Esophagus squamous epithelium (tissue), 5 donors: ENCODE measurements at regions not wholly inside any gene's neighbourhood (a gene's known extent, or its start where the extent isn't known, plus 50 kb on each side); places are given as distances from the start of the nearest gene placed in this dataset.

Experiments used
- DNase-seq: peaks from one replicate; lab custom pipeline; 2025; lab: John Stamatoyannopoulos, UW
- H3K27ac ChIP-seq, 4 donors: fragments of 200-600 bp; sonication (generic); one replicate each; pipeline ENCODE4 v1.5.1; 2016 to 2019; ENCODE audit warnings: mild to moderate bottlenecking in 1 of 4
- H3K27me3 ChIP-seq, 4 donors: fragments of 200-600 bp; sonication (generic); 1 replicate in 3 of 4; 2 replicates in 1 of 4; pipeline versions ENCODE4 v1.5.1 to v1.6.0; 2017 to 2021; ENCODE audit warnings: antibody characterized with exemption in 1 of 4
- H3K36me3 ChIP-seq, 3 donors: fragments of 200-600 bp; sonication (generic); one replicate each; pipeline ENCODE4 v1.5.1; 2016 to 2019
- H3K4me1 ChIP-seq, 3 donors: fragments of 200-600 bp; sonication (generic); one replicate each; pipeline ENCODE4 v1.5.1; 2017 to 2019
- H3K4me3 ChIP-seq, 4 donors: fragments of 200-600 bp; sonication (generic); 1 replicate in 3 of 4; 2 replicates in 1 of 4; pipeline ENCODE4 v1.5.1; 2016 to 2019; ENCODE audit warnings: mild to moderate bottlenecking in 2 of 4, moderate library complexity in 1 of 4
- H3K9me3 ChIP-seq, 3 donors: fragments of 200-600 bp; sonication (generic); one replicate each; pipeline ENCODE4 v1.5.1; 2016 to 2019
- CTCF ChIP-seq, 6 experiments: fragments of 450-650 bp in 4 of 6; fragments of 200-600 bp in 2 of 6; sonication (generic) in 2 of 6; IDR thresholded peaks; one replicate each; pipeline ENCODE4 v1.5.1; 2016 to 2019; ENCODE audit warnings: antibody characterized with exemption in 6 of 6, mild to moderate bottlenecking in 4 of 6, moderate library complexity in 4 of 6
- POLR2A ChIP-seq, 4 donors: fragments of 450-650 bp; IDR thresholded peaks; one replicate each; pipeline ENCODE4 v1.6.1; 2017; ENCODE audit warnings: antibody characterized with exemption in 4 of 4, mild to moderate bottlenecking in 4 of 4, moderate library complexity in 3 of 4
- WGBS, 2 donors: methylation state at CpG; one replicate each; pipeline ENCODE4 v1.1.5; 2018; 5-methylcytosine and 5-hydroxymethylcytosine counted together
- intact Hi-C: fragments of 100-400 bp; cut with DNase I; formaldehyde crosslinking; loops from one replicate; pipeline ENCODE4 v1.15.0; 2022
- donor health status: DM: yes; HTN: yes; CAD: no.

- no peaks in the 10 kb centered on the region for H3K27me3 ChIP-seq
- intact Hi-C loops = no loop called here
- no peaks in the 10 kb centered on the region for H3K36me3 ChIP-seq
- TF ChIP-seq POLR2A (IDR thresholded peaks at IDR 0.05) (no peak), CTCF (IDR thresholded peaks at IDR 0.05) (no peak)
- H3K4me1 ChIP-seq = no peaks in the 10 kb centered on the region
- no peaks in the 10 kb centered on the region for H3K9me3 ChIP-seq
- DNase-seq = no peak
- WGBS, 2 donors = 84 to 85% methylated on average over 6 of the region's 6 CpGs
- no peak overlapping the region for H3K4me3 ChIP-seq
- H3K27ac ChIP-seq = no peak overlapping the region
Measured at GRCh38 chr9:80839821-80840675, 849.3 kb downstream of the TLE1 start.

GRCh38 chr9:80836013-80836412 is 853.3 kb downstream of the TLE1 start:
- intact Hi-C loops = no loop called here
- Histone ChIP-seq H3K4me1 (no peaks in the 10 kb centered on the region), H3K27ac (no peak overlapping the region), H3K9me3 (no peaks in the 10 kb centered on the region), H3K27me3 (no peaks in the 10 kb centered on the region), H3K36me3 (no peaks in the 10 kb centered on the region), H3K4me3 (no peak overlapping the region)
- TF ChIP-seq CTCF (IDR thresholded peaks at IDR 0.05) (no peak), POLR2A (IDR thresholded peaks at IDR 0.05) (no peak)
- no peak for DNase-seq

GRCh38 chr9:80831751-80832150 is 857.6 kb downstream of the TLE1 start:
- no peaks in the 10 kb centered on the region for H3K36me3 ChIP-seq
- DNase-seq = no peak
- no peak for TF ChIP-seq CTCF (IDR thresholded peaks at IDR 0.05)
- no peak for TF ChIP-seq POLR2A (IDR thresholded peaks at IDR 0.05)
- no peak overlapping the region for H3K4me3 ChIP-seq
- no peak overlapping the region for H3K27ac ChIP-seq
- intact Hi-C loops = no loop called here
- no peaks in the 10 kb centered on the region for H3K27me3 ChIP-seq
- H3K9me3 ChIP-seq = no peaks in the 10 kb centered on the region
- H3K4me1 ChIP-seq = no peaks in the 10 kb centered on the region
- 78 to 86% methylated on average over 1 of the region's 1 CpG for WGBS, 2 donors

GRCh38 chr9:80811656-80812055 is 877.7 kb downstream of the TLE1 start:
- H3K27ac ChIP-seq = no peak overlapping the region
- no peaks in the 10 kb centered on the region for H3K9me3 ChIP-seq
- intact Hi-C loops = no loop called here
- H3K4me3 ChIP-seq = no peak overlapping the region
- DNase-seq = no peak
- WGBS, 2 donors = 58 to 78% methylated on average over 2 of the region's 2 CpGs
- H3K36me3 ChIP-seq = no peaks in the 10 kb centered on the region
- TF ChIP-seq CTCF (IDR thresholded peaks at IDR 0.05) (no peak), POLR2A (IDR thresholded peaks at IDR 0.05) (no peak)
- H3K4me1 ChIP-seq = no peaks in the 10 kb centered on the region
- H3K27me3 ChIP-seq = no peaks in the 10 kb centered on the region

- TF ChIP-seq POLR2A (IDR thresholded peaks at IDR 0.05) = no peak
- TF ChIP-seq CTCF (IDR thresholded peaks at IDR 0.05) = no peak
- no peak overlapping the region for H3K4me3 ChIP-seq
- H3K4me1 ChIP-seq = no peaks in the 10 kb centered on the region
- H3K27ac ChIP-seq = no peak overlapping the region
- intact Hi-C loops = no loop called here
- H3K36me3 ChIP-seq = no peaks in the 10 kb centered on the region
- H3K27me3 ChIP-seq = no peaks in the 10 kb centered on the region
- no peaks in the 10 kb centered on the region for H3K9me3 ChIP-seq
- no peak for DNase-seq
Measured at GRCh38 chr9:80811003-80811402, 878.3 kb downstream of the TLE1 start.
